Thyroid gland (tissue), 4 donors: ENCODE measurements at regions not wholly inside any gene's neighbourhood (a gene's known extent, or its start where the extent isn't known, plus 50 kb on each side); places are given as distances from the start of the nearest gene placed in this dataset.
A peak's percentile ranks its signal among the peaks of the same experiment; 100 is the strongest.

Source experiments
- DNase-seq, 2 donors: peaks; one replicate each; pipeline ENCODE4 v3.0.0-alpha.2; 2019
- H3K27ac ChIP-seq, 3 donors: fragments of 200-600 bp; sonication (generic); 1 replicate in 2 of 3; 2 replicates in 1 of 3; pipeline ENCODE4 v1.5.1; 2016 to 2019; ENCODE audit warnings: mild to moderate bottlenecking in 1 of 3, moderate library complexity in 1 of 3
- H3K27me3 ChIP-seq: fragments of 200-600 bp; sonication (generic); one replicate; pipeline ENCODE4 v1.5.1; 2019
- H3K36me3 ChIP-seq, 2 donors: fragments of 200-600 bp; sonication (generic); one replicate each; pipeline ENCODE4 v1.5.1; 2016 to 2019
- H3K4me1 ChIP-seq, 2 donors: fragments of 200-600 bp; sonication (generic); one replicate each; pipeline ENCODE4 v1.5.1; 2017 to 2019
- H3K4me3 ChIP-seq, 3 donors: fragments of 200-600 bp; sonication (generic); replicated peaks in 1 of 3; 1 replicate in 2 of 3; 2 replicates in 1 of 3; pipeline ENCODE4 v1.5.1; 2016; ENCODE audit warnings: mild to moderate bottlenecking in 1 of 3
- H3K9me3 ChIP-seq: fragments of 200-600 bp; sonication (generic); one replicate; pipeline ENCODE4 v1.5.1; 2017
- POLR2A ChIP-seq, 2 donors: fragments of 450-650 bp; IDR thresholded peaks; one replicate each; pipeline ENCODE4 v1.6.1; 2017; ENCODE audit warnings: antibody characterized with exemption in 2 of 2, mild to moderate bottlenecking in 2 of 2, moderate library complexity in 1 of 2
- WGBS, 2 donors: methylation state at CpG; one replicate each; pipeline ENCODE4 v1.1.5; 2017; 5-methylcytosine and 5-hydroxymethylcytosine counted together
- intact Hi-C: fragments of 100-400 bp; cut with DNase I; formaldehyde crosslinking; loops from one replicate; pipeline ENCODE4 v1.15.1; 2023
- TF ChIP-seq, protein P1 (sequence below), 6 experiments: fragments of 200-600 bp in 3 of 6; fragments of 450-650 bp in 3 of 6; sonication (generic) in 3 of 6; IDR thresholded peaks; one replicate each; pipeline ENCODE4 v1.5.1; 2016 to 2019; ENCODE audit warnings: antibody characterized with exemption in 6 of 6, mild to moderate bottlenecking in 2 of 6, inconsistent platforms in 1 of 6, moderate library complexity in 1 of 6

DNA sequence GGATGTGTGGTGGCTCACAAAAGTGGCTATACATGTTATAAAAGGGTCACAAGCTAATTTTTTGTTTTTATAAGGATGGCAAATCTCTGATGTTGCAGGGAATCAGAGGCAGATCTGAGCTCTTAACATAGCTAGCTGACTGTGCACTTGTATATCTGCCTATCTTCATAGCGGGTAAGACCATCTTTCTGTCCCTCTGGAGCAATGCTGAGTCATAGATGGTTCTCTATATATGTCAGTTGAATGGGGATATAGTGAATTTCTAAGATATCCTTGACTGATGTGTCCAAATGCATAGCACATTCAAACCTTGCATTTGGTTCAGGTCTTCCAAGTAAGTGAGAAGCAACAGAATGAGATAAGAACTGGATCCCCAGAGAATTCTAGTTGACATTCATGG lies 272.6 kb upstream of the PROX1 start:
- no peaks in the 10 kb centered on the region for H3K36me3 ChIP-seq
- no peak overlapping the region for H3K4me3 ChIP-seq
- TF ChIP-seq POLR2A (IDR thresholded peaks at IDR 0.05): no peak
- TF ChIP-seq, protein P1, sequence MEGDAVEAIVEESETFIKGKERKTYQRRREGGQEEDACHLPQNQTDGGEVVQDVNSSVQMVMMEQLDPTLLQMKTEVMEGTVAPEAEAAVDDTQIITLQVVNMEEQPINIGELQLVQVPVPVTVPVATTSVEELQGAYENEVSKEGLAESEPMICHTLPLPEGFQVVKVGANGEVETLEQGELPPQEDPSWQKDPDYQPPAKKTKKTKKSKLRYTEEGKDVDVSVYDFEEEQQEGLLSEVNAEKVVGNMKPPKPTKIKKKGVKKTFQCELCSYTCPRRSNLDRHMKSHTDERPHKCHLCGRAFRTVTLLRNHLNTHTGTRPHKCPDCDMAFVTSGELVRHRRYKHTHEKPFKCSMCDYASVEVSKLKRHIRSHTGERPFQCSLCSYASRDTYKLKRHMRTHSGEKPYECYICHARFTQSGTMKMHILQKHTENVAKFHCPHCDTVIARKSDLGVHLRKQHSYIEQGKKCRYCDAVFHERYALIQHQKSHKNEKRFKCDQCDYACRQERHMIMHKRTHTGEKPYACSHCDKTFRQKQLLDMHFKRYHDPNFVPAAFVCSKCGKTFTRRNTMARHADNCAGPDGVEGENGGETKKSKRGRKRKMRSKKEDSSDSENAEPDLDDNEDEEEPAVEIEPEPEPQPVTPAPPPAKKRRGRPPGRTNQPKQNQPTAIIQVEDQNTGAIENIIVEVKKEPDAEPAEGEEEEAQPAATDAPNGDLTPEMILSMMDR (IDR thresholded peaks at IDR 0.05): no peak
- H3K27me3 ChIP-seq: no peaks in the 10 kb centered on the region
- 76 to 85% methylated on average over 1 of the region's 1 CpG for WGBS, 2 donors
- H3K9me3 ChIP-seq: no peaks in the 10 kb centered on the region
- intact Hi-C loops: no loop called here
- H3K4me1 ChIP-seq: no peaks in the 10 kb centered on the region
- DNase-seq: no peak
- H3K27ac ChIP-seq: no peak overlapping the region

DNA sequence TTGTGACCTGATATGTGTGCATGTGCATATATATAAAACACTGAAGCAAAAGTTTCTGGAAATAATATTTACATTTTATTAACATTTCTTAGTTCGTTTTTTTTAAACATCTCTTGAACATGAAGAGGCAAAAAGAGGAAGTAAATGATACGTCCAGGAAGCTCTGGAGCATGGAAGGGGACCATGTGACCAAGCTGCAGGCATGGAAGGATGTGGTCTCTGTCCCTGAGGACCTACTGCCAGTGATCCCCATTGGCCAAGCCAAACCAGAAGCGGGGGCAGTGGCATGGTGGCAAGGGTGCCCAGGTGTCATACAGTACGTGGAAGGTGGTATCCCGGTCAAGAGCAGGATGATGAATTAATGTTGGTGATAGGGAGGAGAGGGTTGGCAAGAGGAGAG lies 268.3 kb upstream of the PROX1 start:
- no peak for DNase-seq
- Histone ChIP-seq H3K27ac (no peak overlapping the region), H3K36me3 (no peaks in the 10 kb centered on the region), H3K9me3 (no peaks in the 10 kb centered on the region), H3K4me1 (no peaks in the 10 kb centered on the region), H3K27me3 (no peaks in the 10 kb centered on the region), H3K4me3 (no peak overlapping the region)
- WGBS, 2 donors: 66 to 83% methylated on average over 5 of the region's 5 CpGs
- TF ChIP-seq, protein P1 (IDR thresholded peaks at IDR 0.05): no peak
- no peak for TF ChIP-seq POLR2A (IDR thresholded peaks at IDR 0.05)
- intact Hi-C loops: no loop called here

DNA sequence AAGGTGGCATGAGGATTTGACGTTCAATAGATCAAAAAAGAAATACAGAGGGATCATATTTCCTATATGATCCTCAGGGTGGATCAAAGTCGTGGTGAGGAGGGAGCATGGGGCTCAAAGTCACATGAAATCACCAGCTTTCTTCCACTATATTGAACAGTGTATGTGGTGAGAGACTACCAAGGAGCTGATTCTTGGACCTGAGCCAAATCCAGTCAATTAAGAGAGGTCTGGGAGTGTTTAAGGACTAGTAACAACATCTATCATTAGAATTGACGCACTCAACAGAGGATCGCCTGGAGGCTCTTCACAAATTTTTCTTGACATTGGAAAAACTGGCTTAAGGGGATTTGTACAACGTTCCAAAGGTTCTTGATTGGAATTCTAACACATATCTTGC lies 267.7 kb upstream of the PROX1 start:
- TF ChIP-seq POLR2A (IDR thresholded peaks at IDR 0.05): no peak
- TF ChIP-seq, protein P1 (IDR thresholded peaks at IDR 0.05): no peak

DNA sequence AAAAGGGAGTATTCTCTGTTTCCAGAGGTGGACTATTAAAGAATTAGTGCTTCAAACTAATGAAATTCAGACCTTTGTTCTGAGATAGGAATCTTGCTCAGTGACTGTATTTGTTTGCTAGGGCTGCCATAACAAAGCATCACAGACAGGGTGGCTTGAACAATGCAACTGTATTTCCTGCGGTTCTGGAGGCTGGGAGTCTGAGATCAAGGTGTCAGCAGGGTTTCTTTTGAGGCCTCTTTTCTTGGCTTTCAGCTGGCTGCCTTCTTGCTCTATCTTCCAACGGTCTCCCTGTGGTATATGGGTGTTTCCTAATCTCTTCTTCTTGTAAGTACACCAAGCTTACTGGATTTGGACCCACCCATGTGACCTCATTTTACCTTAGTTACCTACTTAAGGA lies 264.6 kb upstream of the PROX1 start:
- H3K9me3 ChIP-seq: no peaks in the 10 kb centered on the region
- H3K27me3 ChIP-seq: no peaks in the 10 kb centered on the region
- DNase-seq: no peak
- H3K36me3 ChIP-seq: no peaks in the 10 kb centered on the region
- TF ChIP-seq, protein P1 (IDR thresholded peaks at IDR 0.05): no peak
- no peak for TF ChIP-seq POLR2A (IDR thresholded peaks at IDR 0.05)
- H3K4me3 ChIP-seq: no peak overlapping the region
- 65 to 88% methylated on average over 2 of the region's 2 CpGs for WGBS, 2 donors
- intact Hi-C loops: no loop called here
- H3K27ac ChIP-seq: no peak overlapping the region
- H3K4me1 ChIP-seq: peaks cover 0 to 3% of the 10 kb centered on the region in 2 donors

More for the DNA sequence above, 267.7 kb upstream of the PROX1 start:
- Histone ChIP-seq H3K27ac (no peak overlapping the region), H3K4me1 (no peaks in the 10 kb centered on the region), H3K27me3 (no peaks in the 10 kb centered on the region), H3K9me3 (no peaks in the 10 kb centered on the region), H3K4me3 (no peak overlapping the region), H3K36me3 (no peaks in the 10 kb centered on the region)
- WGBS, 2 donors: 46% methylated on average over 5 of the region's 5 CpGs
- DNase-seq: no peak
- intact Hi-C loops: no loop called here

DNA sequence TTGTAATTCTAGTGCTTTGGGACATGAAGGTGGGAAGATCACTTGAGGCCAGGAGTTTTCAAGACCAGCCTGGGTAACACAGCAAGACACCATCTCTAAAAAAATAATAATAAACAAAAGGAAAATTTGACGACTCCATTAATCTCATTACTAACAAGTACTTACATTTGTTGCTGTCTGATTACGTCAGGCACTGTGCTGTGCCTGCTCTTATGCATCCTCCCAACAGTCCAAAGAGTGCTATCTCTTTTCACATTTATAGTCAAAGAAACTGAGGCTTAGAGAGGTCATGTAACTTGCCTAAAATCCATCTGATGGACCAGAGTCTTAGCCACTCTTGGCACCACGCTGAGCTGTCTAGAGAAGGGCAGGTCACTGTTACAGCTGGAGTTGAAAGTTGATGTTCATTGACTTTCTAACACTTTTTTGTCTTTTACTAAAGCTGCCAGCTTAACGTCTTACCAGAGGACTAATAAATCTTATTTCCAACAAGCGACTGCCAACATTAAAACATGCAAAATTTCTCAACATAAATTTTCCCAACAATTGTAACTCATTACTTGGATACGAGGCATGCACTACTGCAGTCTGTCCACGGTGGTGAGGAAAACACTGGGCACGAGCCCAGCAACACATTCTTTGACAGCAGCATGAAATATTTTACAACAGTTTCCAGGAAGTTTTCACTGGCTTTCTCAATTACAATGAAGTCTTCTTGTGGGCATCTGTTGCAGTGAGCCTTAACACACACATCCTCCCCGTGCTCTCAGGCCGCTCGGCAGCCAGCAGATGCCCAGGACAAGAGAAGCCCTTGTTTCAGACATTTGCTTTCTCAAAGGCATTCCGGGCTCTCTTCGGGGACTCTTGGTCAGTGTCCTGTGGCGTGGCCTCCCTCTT lies 262.9 kb upstream of the PROX1 start:
- H3K4me1 ChIP-seq: peaks cover 0 to 3% of the 10 kb centered on the region in 2 donors
- no peak overlapping the region for H3K4me3 ChIP-seq
- H3K9me3 ChIP-seq: no peaks in the 10 kb centered on the region
- H3K27me3 ChIP-seq: no peaks in the 10 kb centered on the region
- 34 to 40% methylated on average over 14 of the region's 14 CpGs for WGBS, 2 donors
- H3K27ac ChIP-seq: no peak overlapping the region
- no peak for TF ChIP-seq POLR2A (IDR thresholded peaks at IDR 0.05)
- TF ChIP-seq, protein P1 (IDR thresholded peaks at IDR 0.05): peak in 2 of 6 experiments; percentile 28 to 30
- no peaks in the 10 kb centered on the region for H3K36me3 ChIP-seq
- intact Hi-C loops: no loop called here
- peak; percentile 59 to 70 for DNase-seq
